ENCODE measurements at regions not wholly inside any gene's neighbourhood (a gene's known extent, or its start where the extent isn't known, plus 50 kb on each side); places are given as distances from the start of the nearest gene placed in this dataset.

DNA sequence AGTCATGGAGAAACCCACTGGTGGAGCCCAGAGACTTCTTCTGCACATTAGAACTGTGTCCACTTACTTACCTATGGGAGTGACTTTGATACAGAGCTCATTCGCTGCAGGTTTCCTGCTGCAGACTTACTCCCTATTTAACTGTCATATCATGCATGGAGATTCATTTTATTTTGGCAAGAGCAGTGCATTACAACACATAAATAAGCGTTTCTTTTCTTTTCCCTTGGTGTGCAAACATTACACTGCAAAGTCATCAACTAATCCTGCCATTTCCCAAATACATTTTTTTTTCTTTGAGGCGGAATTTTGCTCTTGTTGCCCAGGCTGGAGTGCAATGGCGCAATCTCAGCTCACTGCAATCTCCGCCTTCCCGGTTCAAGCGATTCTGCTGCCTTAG is 230.9 kb upstream of the SFRP2 start:
- no peak overlapping the region for H3K27ac ChIP-seq (ENCODE audit: low read length)

DNA sequence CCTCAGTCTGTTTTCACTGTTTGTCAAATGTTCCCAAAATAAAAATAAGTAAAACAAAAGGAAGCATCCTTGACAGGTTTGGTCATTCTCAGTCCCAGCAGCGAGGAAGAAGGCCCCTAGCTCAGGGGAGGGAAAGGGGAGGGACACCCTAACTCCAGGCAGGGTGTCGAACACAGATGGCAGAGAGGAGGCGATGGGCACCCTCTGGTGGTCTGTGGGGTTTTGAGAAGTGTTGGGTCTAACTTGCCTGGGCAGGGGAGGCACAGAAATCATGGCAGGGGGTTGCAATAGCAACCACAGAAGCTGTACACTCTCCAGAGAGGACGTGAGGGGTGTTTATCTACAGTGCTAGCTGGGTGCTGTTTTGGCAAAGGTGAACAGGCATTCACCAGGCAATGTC is 229.8 kb upstream of the SFRP2 start:
- H3K36me3 ChIP-seq (ENCODE audit: insufficient read depth, low read length) = no peaks in the 10 kb centered on the region
- no peak overlapping the region for H3K27ac ChIP-seq (ENCODE audit: low read length)
- DNase-seq (peak; percentile 48), ATAC-seq (ENCODE audit: insufficient read depth, low read depth) (peak; percentile 66)
- TF ChIP-seq, protein P1, sequence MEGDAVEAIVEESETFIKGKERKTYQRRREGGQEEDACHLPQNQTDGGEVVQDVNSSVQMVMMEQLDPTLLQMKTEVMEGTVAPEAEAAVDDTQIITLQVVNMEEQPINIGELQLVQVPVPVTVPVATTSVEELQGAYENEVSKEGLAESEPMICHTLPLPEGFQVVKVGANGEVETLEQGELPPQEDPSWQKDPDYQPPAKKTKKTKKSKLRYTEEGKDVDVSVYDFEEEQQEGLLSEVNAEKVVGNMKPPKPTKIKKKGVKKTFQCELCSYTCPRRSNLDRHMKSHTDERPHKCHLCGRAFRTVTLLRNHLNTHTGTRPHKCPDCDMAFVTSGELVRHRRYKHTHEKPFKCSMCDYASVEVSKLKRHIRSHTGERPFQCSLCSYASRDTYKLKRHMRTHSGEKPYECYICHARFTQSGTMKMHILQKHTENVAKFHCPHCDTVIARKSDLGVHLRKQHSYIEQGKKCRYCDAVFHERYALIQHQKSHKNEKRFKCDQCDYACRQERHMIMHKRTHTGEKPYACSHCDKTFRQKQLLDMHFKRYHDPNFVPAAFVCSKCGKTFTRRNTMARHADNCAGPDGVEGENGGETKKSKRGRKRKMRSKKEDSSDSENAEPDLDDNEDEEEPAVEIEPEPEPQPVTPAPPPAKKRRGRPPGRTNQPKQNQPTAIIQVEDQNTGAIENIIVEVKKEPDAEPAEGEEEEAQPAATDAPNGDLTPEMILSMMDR (IDR thresholded peaks at IDR 0.05; ENCODE audit: borderline replicate concordance, extremely low read depth, low read length, poor library complexity, severe bottlenecking) = peak; percentile 59
- no peak for TF ChIP-seq EZH2 (IDR thresholded peaks at IDR 0.05; ENCODE audit: borderline replicate concordance, low read depth, low read length, severe bottlenecking)
- H3K4me1 ChIP-seq (ENCODE audit: insufficient read depth, low read length) = no peaks in the 10 kb centered on the region
- H3K4me2 ChIP-seq (ENCODE audit: insufficient read depth, low read length) = no peak overlapping the region
- no peak overlapping the region for H2AFZ ChIP-seq (ENCODE audit: low read depth, low read length)
- no peaks in the 10 kb centered on the region for H3K9me3 ChIP-seq (ENCODE audit: insufficient read depth, low read length, severe bottlenecking)
- H3K79me2 ChIP-seq (ENCODE audit: insufficient read depth, low read length) = no peaks in the 10 kb centered on the region
- no peaks in the 10 kb centered on the region for H4K20me1 ChIP-seq (ENCODE audit: insufficient read depth, low read length)
- no peak overlapping the region for H3K4me3 ChIP-seq (ENCODE audit: low read depth in 1 of 2, low read length in 2 of 2)
- H3K9ac ChIP-seq (ENCODE audit: low read depth, low read length) = no peak overlapping the region
- H3K27me3 ChIP-seq (ENCODE audit: insufficient read depth, low read length, poor library complexity) = no peaks in the 10 kb centered on the region

More for the DNA sequence above, 230.9 kb upstream of the SFRP2 start:
- no peaks in the 10 kb centered on the region for H3K4me1 ChIP-seq (ENCODE audit: insufficient read depth, low read length)
- ATAC-seq (ENCODE audit: insufficient read depth, low read depth) (no peak), DNase-seq (no peak)
- no peak overlapping the region for H2AFZ ChIP-seq (ENCODE audit: low read depth, low read length)
- no peaks in the 10 kb centered on the region for H3K79me2 ChIP-seq (ENCODE audit: insufficient read depth, low read length)
- H3K4me2 ChIP-seq (ENCODE audit: insufficient read depth, low read length) = no peak overlapping the region
- no peaks in the 10 kb centered on the region for H3K36me3 ChIP-seq (ENCODE audit: insufficient read depth, low read length)
- H3K4me3 ChIP-seq (ENCODE audit: low read depth in 1 of 2, low read length in 2 of 2) = no peak overlapping the region
- no peak overlapping the region for H3K9ac ChIP-seq (ENCODE audit: low read depth, low read length)
- H4K20me1 ChIP-seq (ENCODE audit: insufficient read depth, low read length) = no peaks in the 10 kb centered on the region
- no peak for TF ChIP-seq EZH2 (IDR thresholded peaks at IDR 0.05; ENCODE audit: borderline replicate concordance, low read depth, low read length, severe bottlenecking)
- TF ChIP-seq, protein P1 (IDR thresholded peaks at IDR 0.05; ENCODE audit: borderline replicate concordance, extremely low read depth, low read length, poor library complexity, severe bottlenecking) = no peak
- no peaks in the 10 kb centered on the region for H3K9me3 ChIP-seq (ENCODE audit: insufficient read depth, low read length, severe bottlenecking)
- no peaks in the 10 kb centered on the region for H3K27me3 ChIP-seq (ENCODE audit: insufficient read depth, low read length, poor library complexity)

- Histone ChIP-seq H3K4me1 (ENCODE audit: insufficient read depth, low read length) (no peaks in the 10 kb centered on the region), H4K20me1 (ENCODE audit: insufficient read depth, low read length) (no peaks in the 10 kb centered on the region), H3K4me2 (ENCODE audit: insufficient read depth, low read length) (no peak overlapping the region), H3K4me3 (ENCODE audit: low read depth in 1 of 2, low read length in 2 of 2) (no peak overlapping the region), H3K27ac (ENCODE audit: low read length) (no peak overlapping the region), H3K79me2 (ENCODE audit: insufficient read depth, low read length) (no peaks in the 10 kb centered on the region), H3K9ac (ENCODE audit: low read depth, low read length) (no peak overlapping the region), H2AFZ (ENCODE audit: low read depth, low read length) (no peak overlapping the region), H3K27me3 (ENCODE audit: insufficient read depth, low read length, poor library complexity) (no peaks in the 10 kb centered on the region), H3K36me3 (ENCODE audit: insufficient read depth, low read length) (no peaks in the 10 kb centered on the region), H3K9me3 (ENCODE audit: insufficient read depth, low read length, severe bottlenecking) (peaks cover 1% of the 10 kb centered on the region)
- ATAC-seq (ENCODE audit: insufficient read depth, low read depth) = no peak
- DNase-seq = no peak
- TF ChIP-seq EZH2 (IDR thresholded peaks at IDR 0.05; ENCODE audit: borderline replicate concordance, low read depth, low read length, severe bottlenecking) = no peak
- TF ChIP-seq, protein P1 (IDR thresholded peaks at IDR 0.05; ENCODE audit: borderline replicate concordance, extremely low read depth, low read length, poor library complexity, severe bottlenecking) = no peak
These were observed 226.7 kb upstream of the SFRP2 start for GRCh38 chr4:154015578-154015977.

Measured in DND-41 (cell line).